ENCODE measurements at regions not wholly inside any gene's neighbourhood (a gene's known extent, or its start where the extent isn't known, plus 50 kb on each side); places are given as distances from the start of the nearest gene placed in this dataset.

DNA sequence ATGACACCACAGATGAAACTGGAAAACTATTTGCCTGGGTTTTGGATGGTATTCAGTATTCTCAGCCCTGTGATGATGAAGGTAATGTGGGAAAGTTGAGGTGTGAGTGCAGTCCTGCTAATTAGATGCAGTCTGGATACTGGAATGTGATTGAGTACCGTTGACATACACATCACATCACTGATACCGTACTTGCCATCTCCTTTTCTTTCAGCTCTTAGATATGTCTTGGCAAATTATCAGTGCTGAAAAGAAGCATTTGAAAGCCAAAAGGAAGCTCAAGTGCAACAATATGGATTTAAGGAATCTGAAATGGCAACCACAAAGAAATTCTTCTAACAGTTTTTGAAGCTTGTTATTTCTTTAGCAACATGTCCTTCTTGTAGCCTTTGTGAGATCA is 381.4 kb upstream of the TGFBR2 start:
- Mint-ChIP-seq H3K36me3 (ENCODE audit: low read depth) (peaks cover 5% of the 10 kb centered on the region), H3K9me3 (peaks cover 14% of the 10 kb centered on the region), H3K27ac (no peak overlapping the region), H3K4me1 (peaks cover 10% of the 10 kb centered on the region), H3K27me3 (ENCODE audit: low read depth, poor library complexity) (no peaks in the 10 kb centered on the region), H3K4me3 (no peak overlapping the region)
- DNase-seq: no peak
- TF ChIP-seq CTCF (IDR thresholded peaks at IDR 0.05): no peak

DNA sequence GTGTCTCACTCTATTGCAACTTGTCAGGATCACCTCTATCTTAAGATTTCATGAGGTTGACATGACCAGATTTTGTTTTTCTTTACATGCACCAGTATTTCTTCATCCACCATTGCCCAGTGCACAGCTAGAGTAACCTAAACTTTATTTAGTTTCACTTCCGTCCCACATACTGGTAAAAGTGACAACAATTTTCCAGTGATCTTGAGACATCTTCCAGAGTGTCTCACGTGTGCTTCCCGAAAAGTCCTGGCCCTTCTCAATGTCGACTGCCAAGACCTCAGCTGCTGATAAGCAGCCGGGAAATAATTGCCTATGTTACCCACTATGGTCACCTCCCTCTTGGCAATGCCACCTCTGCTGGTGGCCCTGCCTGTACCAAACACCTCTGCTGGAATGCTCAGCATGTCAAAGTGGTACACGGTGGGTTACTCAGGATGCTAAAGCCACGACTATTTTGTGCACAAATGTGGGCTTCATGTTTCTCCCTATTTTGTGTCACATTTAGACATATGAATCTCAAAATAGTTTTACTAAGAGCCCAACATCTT is 379.7 kb upstream of the TGFBR2 start:
- H3K4me1 Mint-ChIP-seq: peaks cover 20% of the 10 kb centered on the region
- TF ChIP-seq CTCF (IDR thresholded peaks at IDR 0.05): no peak
- no peak overlapping the region for H3K27ac Mint-ChIP-seq
- no peak for DNase-seq
- peaks cover 5% of the 10 kb centered on the region for H3K36me3 Mint-ChIP-seq (ENCODE audit: low read depth)
- H3K4me3 Mint-ChIP-seq: no peak overlapping the region
- peaks cover 14% of the 10 kb centered on the region for H3K9me3 Mint-ChIP-seq
- no peaks in the 10 kb centered on the region for H3K27me3 Mint-ChIP-seq (ENCODE audit: low read depth, poor library complexity)

GRCh38 chr3:30227571-30228301 is 378.7 kb upstream of the TGFBR2 start:
- Mint-ChIP-seq H3K9me3 (peaks cover 13% of the 10 kb centered on the region), H3K4me1 (peaks cover 27% of the 10 kb centered on the region), H3K4me3 (no peak overlapping the region), H3K36me3 (ENCODE audit: low read depth) (peaks cover 5% of the 10 kb centered on the region), H3K27me3 (ENCODE audit: low read depth, poor library complexity) (no peaks in the 10 kb centered on the region), H3K27ac (peak overlapping the region; percentile 2)
- no peak for TF ChIP-seq CTCF (IDR thresholded peaks at IDR 0.05)
- no peak for DNase-seq

DNA sequence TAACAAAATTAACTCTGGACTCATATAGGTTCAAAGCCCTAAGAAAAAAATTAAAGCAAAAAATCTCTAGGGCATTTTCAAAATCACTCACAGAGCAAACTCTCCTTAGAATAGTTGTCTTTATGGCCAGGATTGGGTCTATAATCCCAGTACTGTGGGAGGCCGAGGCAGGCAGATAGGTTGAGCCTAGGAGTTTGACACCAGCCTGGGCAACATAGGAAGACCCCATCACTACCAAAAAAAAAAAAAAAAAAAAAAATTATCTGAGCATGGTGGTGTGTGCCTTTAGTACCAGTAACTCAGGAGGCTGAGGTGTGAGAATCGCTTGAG is 378.1 kb upstream of the TGFBR2 start:
- H3K27me3 Mint-ChIP-seq (ENCODE audit: low read depth, poor library complexity): no peaks in the 10 kb centered on the region
- no peak overlapping the region for H3K4me3 Mint-ChIP-seq
- H3K36me3 Mint-ChIP-seq (ENCODE audit: low read depth): peaks cover 5% of the 10 kb centered on the region
- DNase-seq: no peak
- H3K9me3 Mint-ChIP-seq: peaks cover 7% of the 10 kb centered on the region
- H3K4me1 Mint-ChIP-seq: peaks cover 27% of the 10 kb centered on the region
- no peak for TF ChIP-seq CTCF (IDR thresholded peaks at IDR 0.05)
- H3K27ac Mint-ChIP-seq: no peak overlapping the region

DNA sequence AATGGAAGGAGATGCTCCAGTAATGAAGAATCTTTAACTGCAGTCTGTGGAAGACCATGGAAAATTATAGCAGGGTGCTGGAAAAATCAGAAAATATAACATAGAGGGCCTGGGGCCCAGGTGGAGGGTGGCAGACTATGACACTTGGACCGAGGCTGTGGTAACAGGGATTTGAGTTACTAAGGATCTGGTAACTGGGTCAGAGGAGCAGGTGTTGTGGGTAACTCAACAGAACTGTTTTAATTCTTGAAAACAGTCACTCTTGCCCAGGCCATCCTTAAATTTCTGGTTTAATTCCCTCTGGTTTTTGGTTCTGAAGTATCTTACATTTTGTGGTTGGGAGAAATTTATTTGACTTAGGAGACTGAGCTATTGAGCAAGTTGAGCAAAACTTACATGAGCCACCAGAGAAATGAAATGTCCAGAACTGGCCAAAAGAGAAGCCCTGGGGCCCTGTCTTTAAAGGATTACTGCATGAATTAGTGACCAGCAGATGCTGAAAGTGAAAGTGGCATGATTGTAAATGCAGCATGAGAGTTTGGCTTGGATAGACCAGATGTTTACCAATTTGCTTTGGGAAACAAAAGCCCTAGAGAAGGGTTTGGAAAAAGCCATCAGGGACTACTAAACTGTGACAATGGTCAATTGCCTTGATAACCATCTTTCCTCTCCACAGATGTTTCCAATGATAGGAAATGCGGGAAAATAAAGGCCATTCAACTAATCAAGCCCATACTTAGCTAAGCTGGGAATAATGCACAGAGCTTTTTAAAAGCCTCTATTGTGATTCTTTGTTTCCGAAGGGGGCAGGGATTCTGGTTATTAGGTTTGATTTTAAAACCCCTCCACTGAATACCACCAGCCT is 374.9 kb upstream of the TGFBR2 start:
- Mint-ChIP-seq H3K27ac (peak overlapping the region; percentile 70), H3K4me1 (peaks cover 27% of the 10 kb centered on the region), H3K4me3 (no peak overlapping the region), H3K27me3 (ENCODE audit: low read depth, poor library complexity) (no peaks in the 10 kb centered on the region), H3K36me3 (ENCODE audit: low read depth) (no peaks in the 10 kb centered on the region), H3K9me3 (no peaks in the 10 kb centered on the region)
- no peak for TF ChIP-seq CTCF (IDR thresholded peaks at IDR 0.05)
- DNase-seq: no peak
